ENCODE measurements at regions not wholly inside any gene's neighbourhood (a gene's known extent, or its start where the extent isn't known, plus 50 kb on each side); places are given as distances from the start of the nearest gene placed in this dataset.

DNA sequence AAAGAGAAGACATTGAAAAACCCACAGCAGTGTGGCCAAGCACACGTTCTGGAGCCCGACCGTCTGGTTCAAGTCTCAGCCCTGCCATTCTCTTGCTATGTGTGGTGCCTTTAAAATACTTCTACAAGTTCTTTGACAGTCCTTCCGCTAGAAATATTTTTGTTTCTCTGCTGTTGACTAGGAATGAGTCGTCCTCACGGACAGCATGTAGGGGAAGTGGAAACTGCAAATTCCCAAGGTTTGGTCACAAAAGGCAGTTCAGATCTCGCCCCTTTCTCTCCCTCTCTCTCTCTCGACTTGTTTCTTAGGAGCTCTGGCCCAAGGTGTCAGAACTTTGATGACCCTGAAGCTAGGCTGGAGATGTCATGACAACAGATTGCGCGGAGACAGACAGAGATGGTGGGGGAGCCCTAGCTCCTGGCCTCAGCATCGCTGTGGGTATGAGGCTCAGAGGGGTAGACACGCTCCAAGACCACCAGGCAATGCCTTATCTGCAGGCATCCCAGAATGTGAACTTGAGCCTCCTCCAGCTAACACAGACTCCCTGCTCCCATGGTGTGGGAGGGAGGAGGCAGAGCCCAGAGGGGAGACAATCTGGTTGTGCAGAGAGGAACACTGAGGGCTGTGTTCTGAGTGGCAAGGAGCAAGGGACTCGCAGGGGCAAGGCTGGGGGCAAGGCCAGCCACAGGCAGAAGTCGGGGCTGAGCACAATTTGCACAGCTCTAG is 368.9 kb upstream of the SULF2 start:
- no peak for DNase-seq (ENCODE audit: low read depth)
- H3K4me3 ChIP-seq (replicated peaks; ENCODE audit: low read depth, low read length), result no peak overlapping the region
- TF ChIP-seq, protein P1, sequence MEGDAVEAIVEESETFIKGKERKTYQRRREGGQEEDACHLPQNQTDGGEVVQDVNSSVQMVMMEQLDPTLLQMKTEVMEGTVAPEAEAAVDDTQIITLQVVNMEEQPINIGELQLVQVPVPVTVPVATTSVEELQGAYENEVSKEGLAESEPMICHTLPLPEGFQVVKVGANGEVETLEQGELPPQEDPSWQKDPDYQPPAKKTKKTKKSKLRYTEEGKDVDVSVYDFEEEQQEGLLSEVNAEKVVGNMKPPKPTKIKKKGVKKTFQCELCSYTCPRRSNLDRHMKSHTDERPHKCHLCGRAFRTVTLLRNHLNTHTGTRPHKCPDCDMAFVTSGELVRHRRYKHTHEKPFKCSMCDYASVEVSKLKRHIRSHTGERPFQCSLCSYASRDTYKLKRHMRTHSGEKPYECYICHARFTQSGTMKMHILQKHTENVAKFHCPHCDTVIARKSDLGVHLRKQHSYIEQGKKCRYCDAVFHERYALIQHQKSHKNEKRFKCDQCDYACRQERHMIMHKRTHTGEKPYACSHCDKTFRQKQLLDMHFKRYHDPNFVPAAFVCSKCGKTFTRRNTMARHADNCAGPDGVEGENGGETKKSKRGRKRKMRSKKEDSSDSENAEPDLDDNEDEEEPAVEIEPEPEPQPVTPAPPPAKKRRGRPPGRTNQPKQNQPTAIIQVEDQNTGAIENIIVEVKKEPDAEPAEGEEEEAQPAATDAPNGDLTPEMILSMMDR (IDR thresholded peaks at IDR 0.05; ENCODE audit: low read length, missing control alignments), result no peak

DNA sequence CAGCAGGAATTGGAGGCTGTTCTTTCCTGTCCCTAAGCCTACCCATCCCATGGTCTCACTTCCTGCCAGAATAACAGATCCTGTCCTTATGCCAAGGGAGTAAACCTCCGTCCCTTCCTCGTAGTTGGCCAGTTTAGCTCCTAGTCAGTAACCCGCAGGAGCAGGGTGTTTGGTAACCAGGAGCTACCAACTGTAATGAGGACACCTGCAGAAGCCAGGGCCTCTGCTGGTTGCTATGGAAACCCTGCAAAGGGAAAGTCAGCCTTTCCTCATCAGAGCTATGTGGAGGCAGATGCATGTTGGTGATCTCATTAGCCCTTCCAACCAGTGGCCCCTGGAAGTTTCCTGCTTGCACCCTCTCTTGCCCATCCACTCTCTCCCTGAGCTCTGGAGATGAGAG is 368.2 kb upstream of the SULF2 start:
- no peak overlapping the region for H3K4me3 ChIP-seq (replicated peaks; ENCODE audit: low read depth, low read length)
- TF ChIP-seq, protein P1 (IDR thresholded peaks at IDR 0.05; ENCODE audit: low read length, missing control alignments), result no peak

GRCh38 chr20:48153103-48153502 is 367.8 kb upstream of the SULF2 start:
- H3K4me3 ChIP-seq (replicated peaks; ENCODE audit: low read depth, low read length), result no peak overlapping the region
- DNase-seq (ENCODE audit: low read depth), result no peak
- TF ChIP-seq, protein P1 (IDR thresholded peaks at IDR 0.05; ENCODE audit: low read length, missing control alignments), result no peak

More for the DNA sequence above, 368.2 kb upstream of the SULF2 start:
- peak; percentile 14 for DNase-seq (ENCODE audit: low read depth)

DNA sequence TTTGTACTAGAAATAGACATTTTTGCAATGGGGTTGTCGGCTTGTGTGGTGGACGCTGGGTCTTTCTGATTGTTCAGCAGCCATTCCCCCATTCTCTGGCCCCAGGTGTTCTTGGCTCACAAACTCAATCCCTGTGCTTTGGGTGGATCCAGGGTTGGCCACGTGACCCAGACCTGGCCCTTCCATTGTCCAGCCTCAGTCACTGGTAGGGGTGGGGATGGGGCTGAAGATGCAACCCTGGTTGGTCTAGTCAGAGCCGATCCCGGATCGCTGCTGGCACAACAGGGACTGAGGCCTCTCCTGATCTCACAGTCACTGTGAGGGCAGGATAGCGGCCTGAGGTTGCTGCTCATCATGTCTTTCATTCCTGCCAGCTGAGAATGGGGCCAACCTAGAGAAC is 365.3 kb upstream of the SULF2 start:
- TF ChIP-seq, protein P1 (IDR thresholded peaks at IDR 0.05; ENCODE audit: low read length, missing control alignments), result no peak
- H3K4me3 ChIP-seq (replicated peaks; ENCODE audit: low read depth, low read length), result no peak overlapping the region
- DNase-seq (ENCODE audit: low read depth), result no peak

- TF ChIP-seq, protein P1 (IDR thresholded peaks at IDR 0.05; ENCODE audit: low read length, missing control alignments), result no peak
- H3K4me3 ChIP-seq (replicated peaks; ENCODE audit: low read depth, low read length), result no peak overlapping the region
- no peak for DNase-seq (ENCODE audit: low read depth)
Measured at GRCh38 chr20:48149902-48150301, 364.6 kb upstream of the SULF2 start.

- TF ChIP-seq, protein P1 (IDR thresholded peaks at IDR 0.05; ENCODE audit: low read length, missing control alignments), result no peak
- no peak for DNase-seq (ENCODE audit: low read depth)
- no peak overlapping the region for H3K4me3 ChIP-seq (replicated peaks; ENCODE audit: low read depth, low read length)
Measured at GRCh38 chr20:48148916-48149672, 363.8 kb upstream of the SULF2 start.

All from fibroblast of pulmonary artery (primary cell).